GM12891 (cell line): ENCODE measurements at regions not wholly inside any gene's neighbourhood (a gene's known extent, or its start where the extent isn't known, plus 50 kb on each side); places are given as distances from the start of the nearest gene placed in this dataset.

Experiments used
- DNase-seq: peaks from one replicate; pipeline ENCODE4 v3.0.0; 2011; ENCODE audit warnings: low spot score; ENCODE audit not compliant: insufficient read length
- FAIRE-seq: peaks from 2 replicates; lab custom pipeline; 2011; peaks lifted over from hg19 to GRCh38; lab: Jason Lieb, UNC
- PAX5 ChIP-seq: IDR thresholded peaks from 2 replicates; pipeline ENCODE4 v1.6.1; 2011; ENCODE audit warnings: low read length, moderate library complexity, mild to moderate bottlenecking; ENCODE audit not compliant: insufficient read depth, severe bottlenecking
- POLR2A ChIP-seq: IDR thresholded peaks from 2 replicates; pipeline ENCODE4 v1.6.1; 2011; ENCODE audit warnings: low read depth, low read length, control low read depth
- POLR2AphosphoS5 ChIP-seq: IDR thresholded peaks from 2 replicates; pipeline ENCODE4 v1.6.1; 2011; ENCODE audit warnings: low read depth, low read length, control low read depth
- POU2F2 ChIP-seq: IDR thresholded peaks from 2 replicates; pipeline ENCODE4 v1.6.1; 2011; ENCODE audit warnings: low read depth, mild to moderate bottlenecking, control low read depth, low read length, moderate library complexity
- SPI1 ChIP-seq: IDR thresholded peaks from 2 replicates; pipeline ENCODE4 v1.6.1; 2011; ENCODE audit warnings: low read depth, low read length, control low read depth
- TAF1 ChIP-seq: IDR thresholded peaks from 2 replicates; pipeline ENCODE4 v1.6.1; 2011; ENCODE audit warnings: low read depth, low read length, control low read depth

- TF ChIP-seq SPI1 (no peak), POLR2AphosphoS5 (no peak), PAX5 (no peak), TAF1 (no peak), POLR2A (no peak), POU2F2 (no peak)
- FAIRE-seq (no peak), DNase-seq (no peak)
Measured at GRCh38 chr3:124117486-124117885, 125.6 kb upstream of the ROPN1 start.

GRCh38 chr3:124118397-124118796 lies 126.5 kb upstream of the ROPN1 start:
- DNase-seq: no peak
- no peak for TF ChIP-seq POLR2A
- no peak for FAIRE-seq

GRCh38 chr3:124119056-124119716 lies 127.3 kb upstream of the ROPN1 start:
- TF ChIP-seq TAF1: no peak
- TF ChIP-seq POLR2AphosphoS5: no peak
- TF ChIP-seq SPI1: no peak
- TF ChIP-seq PAX5: no peak
- no peak for TF ChIP-seq POLR2A
- TF ChIP-seq POU2F2: no peak
- DNase-seq (no peak), FAIRE-seq (no peak)

- no peak for FAIRE-seq
Measured at GRCh38 chr3:124121379-124122312, 129.7 kb upstream of the ROPN1 start.

GRCh38 chr3:124125315-124125714 lies 133.4 kb upstream of the ROPN1 start:
- FAIRE-seq: no peak
- DNase-seq: no peak
- TF ChIP-seq POLR2AphosphoS5: no peak
- TF ChIP-seq PAX5: no peak
- TF ChIP-seq SPI1: no peak
- TF ChIP-seq POU2F2: no peak
- TF ChIP-seq TAF1: no peak
- TF ChIP-seq POLR2A: no peak

More at GRCh38 chr3:124121379-124122312, 129.7 kb upstream of the ROPN1 start:
- no peak for DNase-seq
- TF ChIP-seq POLR2A (no peak), POU2F2 (no peak), POLR2AphosphoS5 (no peak), SPI1 (no peak), PAX5 (no peak), TAF1 (no peak)

GRCh38 chr3:124126436-124127023 lies 134.6 kb upstream of the ROPN1 start:
- no peak for FAIRE-seq
- no peak for DNase-seq
- TF ChIP-seq POU2F2: no peak
- TF ChIP-seq POLR2A: no peak
- no peak for TF ChIP-seq TAF1
- no peak for TF ChIP-seq SPI1
- no peak for TF ChIP-seq PAX5

- TF ChIP-seq SPI1 (no peak), PAX5 (no peak), TAF1 (no peak), POU2F2 (no peak), POLR2AphosphoS5 (no peak), POLR2A (no peak)
- no peak for FAIRE-seq
- no peak for DNase-seq
Measured at GRCh38 chr3:124131158-124131557, 139.2 kb upstream of the ROPN1 start.

GRCh38 chr3:124131580-124131979 lies 139.7 kb upstream of the ROPN1 start:
- DNase-seq: no peak
- FAIRE-seq: no peak
- TF ChIP-seq POU2F2 (no peak), PAX5 (no peak), TAF1 (no peak), POLR2AphosphoS5 (no peak), SPI1 (no peak), POLR2A (no peak)

GRCh38 chr3:124132813-124133212 lies 140.9 kb upstream of the ROPN1 start:
- no peak for FAIRE-seq
- no peak for TF ChIP-seq SPI1
- TF ChIP-seq POLR2AphosphoS5: no peak
- TF ChIP-seq TAF1: no peak
- no peak for TF ChIP-seq POLR2A
- TF ChIP-seq POU2F2: no peak
- no peak for TF ChIP-seq PAX5
- DNase-seq: no peak
